HCT116 (cell line): ENCODE measurements at regions not wholly inside any gene's neighbourhood (a gene's known extent, or its start where the extent isn't known, plus 50 kb on each side); places are given as distances from the start of the nearest gene placed in this dataset.

Experiments used
- ATAC-seq: fragments of 200-7000 bp; cut with Tn5 transposase; 2 replicates; pipeline ENCODE4 v1.9.1; 2020; ENCODE audit warnings: mild to moderate bottlenecking, moderate library complexity
- BruUV-seq: library from RNA; stranded (reverse); fragments of 400-500 nt; replicated peaks from 2 replicates; lab custom pipeline; 2021; lab: Mats Ljungman, UMichigan
- CTCF ChIA-PET: fragments of 300-600 bp; sonication (Branson Sonifier 250); formaldehyde crosslinking; loops from one replicate; lab custom pipeline; 2021; ENCODE audit warnings: antibody characterized with exemption; lab: Charles Lee
- POLR2A ChIA-PET: fragments of 300-600, 350-600 bp; sonication (Branson Sonifier 250); formaldehyde crosslinking; loops from one replicate; lab custom pipeline; 2021; ENCODE audit warnings: antibody characterized with exemption; lab: Charles Lee
- RAD21 ChIA-PET, 2 experiments: fragments of 300-600 bp; sonication (Branson Sonifier 250); formaldehyde crosslinking; loops; one replicate each; lab custom pipeline; 2023; ENCODE audit warnings: low total read pairs in 2 of 2; ENCODE audit not compliant: uncharacterized antibody in 2 of 2, unreplicated experiment in 2 of 2, low non-redundant PET in 1 of 2; lab: Charles Lee
- DNase-seq: peaks from one replicate; pipeline ENCODE4 v3.0.0-alpha.2; 2010; ENCODE audit warnings: low read depth, low spot score
- H2AFZ ChIP-seq: fragments of 200-600 bp; shearing (Covaris generic), sonication (generic); 2 replicates; pipeline ENCODE4 v1.6.1; 2017; ENCODE audit warnings: low read depth, mixed run types, mixed read lengths, antibody characterized with exemption, low read length; ENCODE audit not compliant: poor library complexity, severe bottlenecking
- H3K27ac ChIP-seq: 2 replicates; pipeline ENCODE4 v1.5.1; 2012; ENCODE audit warnings: low read depth, low read length
- H3K27me3 ChIP-seq: fragments of 200-600 bp; sonication (generic); 2 replicates; pipeline ENCODE4 v1.6.1; 2016; ENCODE audit warnings: mixed run types, low read length, mixed read lengths; ENCODE audit not compliant: insufficient read depth
- H3K36me3 ChIP-seq, 2 experiments: fragments of 200-500 bp in 1 of 2; fragments of 200-600 bp in 1 of 2; sonication (Bioruptor generic) in 1 of 2; sonication (generic) in 1 of 2; 2 replicates each; pipeline versions ENCODE4 v1.5.1 to v1.6.1; 2014 to 2016; ENCODE audit warnings: low read length in 2 of 2, inconsistent platforms in 1 of 2, mixed read lengths in 1 of 2, mixed run types in 1 of 2; ENCODE audit not compliant: insufficient read depth in 2 of 2, control insufficient read depth in 1 of 2
- H3K4me1 ChIP-seq, 2 experiments: fragments of 200-600 bp in 1 of 2; sonication (generic) in 1 of 2; 2 replicates each; pipeline versions ENCODE4 v1.5.1 to v1.6.1; 2012 to 2017; ENCODE audit warnings: low read length in 2 of 2, inconsistent platforms in 1 of 2, mild to moderate bottlenecking in 1 of 2, mixed read lengths in 1 of 2, mixed run types in 1 of 2, moderate library complexity in 1 of 2; ENCODE audit not compliant: insufficient read depth in 2 of 2, control insufficient read depth in 1 of 2
- H3K4me2 ChIP-seq: fragments of 200-600 bp; sonication (generic); 2 replicates; pipeline ENCODE4 v1.6.1; 2017; ENCODE audit warnings: mixed run types, low read length, mixed read lengths
- H3K4me3 ChIP-seq, 2 experiments: fragments of 200-600 bp in 1 of 2; sonication (generic) in 1 of 2; replicated peaks in 1 of 2; 2 replicates each; pipeline ENCODE4 v1.5.1; 2011 to 2016; ENCODE audit warnings: low read length in 2 of 2, control low read depth in 1 of 2, low read depth in 1 of 2, mild to moderate bottlenecking in 1 of 2, mixed read lengths in 1 of 2, mixed run types in 1 of 2
- H3K79me2 ChIP-seq: fragments of 200-600 bp; sonication (generic); 2 replicates; pipeline ENCODE4 v1.6.1; 2017; ENCODE audit warnings: mild to moderate bottlenecking, mixed run types, low read length, moderate library complexity, mixed read lengths; ENCODE audit not compliant: insufficient read depth
- H3K9ac ChIP-seq: fragments of 200-600 bp; sonication (generic); 2 replicates; pipeline ENCODE4 v1.6.1; 2016; ENCODE audit warnings: low read length, mixed read lengths
- H3K9me2 ChIP-seq: fragments of 200-600 bp; sonication (generic), shearing (Covaris generic); 2 replicates; pipeline ENCODE4 v1.6.1; 2017; ENCODE audit warnings: mixed run types, mild to moderate bottlenecking, moderate library complexity; ENCODE audit not compliant: insufficient read depth
- H3K9me3 ChIP-seq, 2 experiments: fragments of 200-500 bp in 1 of 2; fragments of 200-600 bp in 1 of 2; sonication (Bioruptor generic) in 1 of 2; sonication (generic) in 1 of 2; 2 replicates each; pipeline ENCODE4 v1.6.1; 2014 to 2017; ENCODE audit warnings: low read length in 2 of 2, mixed read lengths in 2 of 2, inconsistent platforms in 1 of 2, low read depth in 1 of 2, mild to moderate bottlenecking in 1 of 2, mixed run types in 1 of 2, moderate library complexity in 1 of 2; ENCODE audit not compliant: control insufficient read depth in 1 of 2, insufficient read depth in 1 of 2
- H4K20me1 ChIP-seq: fragments of 200-600 bp; sonication (generic), shearing (Covaris generic); 2 replicates; pipeline ENCODE4 v1.6.1; 2017; ENCODE audit warnings: mixed run types, mild to moderate bottlenecking, moderate library complexity; ENCODE audit not compliant: insufficient read depth
- ATF3 ChIP-seq: IDR thresholded peaks from 2 replicates; pipeline ENCODE4 v1.6.1; 2012
- CEBPB ChIP-seq: IDR thresholded peaks from 2 replicates; pipeline ENCODE4 v1.6.1; 2012; ENCODE audit warnings: low read depth
- ELF1 ChIP-seq: IDR thresholded peaks from 2 replicates; pipeline ENCODE4 v1.6.1; 2012; ENCODE audit warnings: low read depth, borderline replicate concordance
- EZH2 ChIP-seq: fragments of 200-600 bp; sonication (generic); IDR thresholded peaks from 2 replicates; pipeline ENCODE4 v1.6.1; 2017; ENCODE audit warnings: antibody characterized with exemption, mixed run types
- EZH2phosphoT487 ChIP-seq: fragments of 200-600 bp; IDR thresholded peaks from 2 replicates; pipeline ENCODE4 v1.6.1; 2018; ENCODE audit warnings: antibody characterized with exemption, borderline replicate concordance
- FOSL1 ChIP-seq: IDR thresholded peaks from 2 replicates; pipeline ENCODE4 v1.6.1; 2012; ENCODE audit warnings: low read depth
- MAX ChIP-seq: IDR thresholded peaks from 2 replicates; pipeline ENCODE4 v1.6.1; 2012
- REST ChIP-seq: IDR thresholded peaks from 2 replicates; pipeline ENCODE4 v1.6.1; 2012; ENCODE audit warnings: low read depth
- SIN3A ChIP-seq: IDR thresholded peaks from 2 replicates; pipeline ENCODE4 v1.6.1; 2012; ENCODE audit warnings: low read depth
- SP1 ChIP-seq: IDR thresholded peaks from 2 replicates; pipeline ENCODE4 v1.6.1; 2012; ENCODE audit warnings: low read depth
- SRF ChIP-seq: IDR thresholded peaks from 2 replicates; pipeline ENCODE4 v1.6.1; 2012; ENCODE audit warnings: low read depth
- TCF7L2 ChIP-seq: IDR thresholded peaks from 2 replicates; pipeline ENCODE4 v1.7.0; 2011; ENCODE audit warnings: borderline replicate concordance, inconsistent platforms; ENCODE audit not compliant: insufficient read depth, insufficient read length; ENCODE audit errors: extremely low read depth
- YY1 ChIP-seq: IDR thresholded peaks from 2 replicates; pipeline ENCODE4 v1.6.1; 2011; ENCODE audit warnings: low read length, low read depth, moderate library complexity, mild to moderate bottlenecking; ENCODE audit not compliant: insufficient replicate concordance; ENCODE audit errors: extremely low read depth
- ZBTB33 ChIP-seq: IDR thresholded peaks from 2 replicates; pipeline ENCODE4 v1.6.1; 2011; ENCODE audit warnings: mild to moderate bottlenecking, low read length, moderate library complexity; ENCODE audit not compliant: insufficient replicate concordance; ENCODE audit errors: extremely low read depth
- ZFX ChIP-seq: fragments of 450-650 bp; IDR thresholded peaks from 2 replicates; pipeline ENCODE4 v1.6.1; 2017
- ZNF274 ChIP-seq: fragments of 200-500 bp; sonication (Bioruptor generic); IDR thresholded peaks from 2 replicates; pipeline ENCODE4 v1.6.1; 2014; ENCODE audit warnings: mild to moderate bottlenecking, low read depth, low read length, inconsistent platforms
- intact Hi-C: fragments of 100-400 bp; cut with micrococcal nuclease; formaldehyde crosslinking; loops from 2 replicates; pipeline ENCODE4 v1.10.0; 2022

- intact Hi-C loops: no loop called here
- peak overlapping the region; percentile 5 for H2AFZ ChIP-seq
- no peaks in the 10 kb centered on the region for H3K9me3 ChIP-seq
- H3K9me2 ChIP-seq: no peaks in the 10 kb centered on the region; the same call in 1 of the 2 replicates
- ATAC-seq: no peak
- POLR2A ChIA-PET: no interaction called here
- H3K36me3 ChIP-seq: no peaks in the 10 kb centered on the region
- no peaks in the 10 kb centered on the region for H3K79me2 ChIP-seq
- H3K27ac ChIP-seq: no peak overlapping the region
- H3K4me2 ChIP-seq: no peak overlapping the region
- RAD21 ChIA-PET: no interaction called here
- no peak overlapping the region for H3K4me3 ChIP-seq
- no peaks in the 10 kb centered on the region for H3K27me3 ChIP-seq
- no peak for TF ChIP-seq EZH2
- no peak for TF ChIP-seq SIN3A
- TF ChIP-seq CEBPB: no peak
- no peak for TF ChIP-seq TCF7L2
- no peak for TF ChIP-seq SP1
- TF ChIP-seq FOSL1: no peak
- no peak for TF ChIP-seq MAX
- TF ChIP-seq ZNF274: no peak
- TF ChIP-seq ZBTB33: no peak
- TF ChIP-seq SRF: no peak
- no peak for TF ChIP-seq REST
- no peak for TF ChIP-seq EZH2phosphoT487
- no peak for TF ChIP-seq YY1
- no peak for TF ChIP-seq ATF3
- TF ChIP-seq ZFX: no peak
- no peak for TF ChIP-seq ELF1
- no peak for DNase-seq
- no TSS peak for BruUV-seq
- CTCF ChIA-PET: no interaction called here
- H3K4me1 ChIP-seq: no peaks in the 10 kb centered on the region
- no peak overlapping the region for H3K9ac ChIP-seq
- no peaks in the 10 kb centered on the region for H4K20me1 ChIP-seq
These were observed 136.4 kb upstream of the QRFPR start for GRCh38 chr4:121517241-121517640.
